GM21423 (cell line): ENCODE measurements at regions not wholly inside any gene's neighbourhood (a gene's known extent, or its start where the extent isn't known, plus 50 kb on each side); places are given as distances from the start of the nearest gene placed in this dataset.
A peak's percentile ranks its signal among the peaks of the same experiment; 100 is the strongest.

ENCODE experiments used
- ATAC-seq: cut with Tn5 transposase; IDR thresholded peaks from one replicate; pipeline ENCODE4 v1.9.1; 2021; ENCODE audit warnings: mild to moderate bottlenecking, moderate library complexity; ENCODE audit not compliant: unreplicated experiment

DNA sequence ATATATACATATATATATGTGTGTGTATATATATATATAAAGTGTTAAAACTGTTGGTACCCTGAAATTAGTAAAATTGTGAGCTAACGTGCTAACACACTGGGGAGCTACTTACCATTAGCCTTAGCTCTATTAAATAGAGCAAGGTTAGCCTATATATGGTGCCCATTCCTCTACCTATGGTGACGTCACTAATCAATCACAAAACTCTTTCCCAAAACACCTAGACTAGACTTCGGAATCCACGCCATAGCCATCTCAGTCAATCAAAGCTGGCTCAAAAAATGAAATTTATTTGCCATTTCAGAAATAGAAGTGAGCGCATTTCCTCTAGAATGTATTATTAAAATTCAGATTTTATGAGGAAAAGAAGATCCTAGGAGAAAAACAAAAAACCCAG, 229.0 kb upstream of the TENM3 start:
- no peak for ATAC-seq

GRCh38 chr4:182015014-182015413, 228.2 kb upstream of the TENM3 start:
- no peak for ATAC-seq

- ATAC-seq = no peak
Measured at GRCh38 chr4:182015893-182016292, 227.3 kb upstream of the TENM3 start.

DNA sequence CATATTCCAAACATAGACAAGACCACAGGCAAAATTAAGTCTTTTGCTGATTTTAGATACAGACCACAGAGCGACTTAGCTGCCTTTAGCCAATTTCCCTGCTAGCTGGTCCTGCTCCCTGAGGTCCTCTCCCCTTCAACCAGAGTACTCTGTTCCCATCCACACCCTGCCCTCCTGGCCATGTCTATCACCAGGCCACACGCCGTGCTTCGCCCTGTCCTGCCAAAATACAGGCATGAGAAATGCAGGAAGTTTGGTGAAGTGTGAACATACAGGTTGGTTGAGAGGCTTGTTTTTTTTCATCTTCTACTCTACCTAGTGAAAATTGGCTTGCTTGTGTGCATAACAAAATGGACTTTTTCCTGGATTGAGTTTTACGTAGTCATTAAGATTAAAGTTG, 226.2 kb upstream of the TENM3 start:
- ATAC-seq = no peak

DNA sequence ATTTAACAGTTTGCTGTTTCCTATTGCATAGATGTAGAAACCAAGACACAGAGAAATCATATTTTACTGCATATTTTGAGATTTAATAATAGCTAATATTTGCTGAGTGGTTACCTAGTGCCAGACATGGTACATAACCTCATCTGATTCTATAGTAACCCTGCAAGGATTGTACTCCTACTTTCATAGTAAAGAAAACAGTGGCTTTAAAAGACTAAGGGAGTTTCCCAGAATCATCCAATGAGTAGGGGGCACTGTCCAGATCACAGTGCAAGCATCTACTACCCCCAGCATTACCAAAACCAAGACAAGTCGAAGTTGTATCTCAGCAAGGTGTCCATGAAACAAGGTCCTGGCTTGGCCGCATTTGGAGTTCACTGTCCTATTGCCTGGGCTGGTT, 224.5 kb upstream of the TENM3 start:
- peak; percentile 33 for ATAC-seq

- ATAC-seq = peak; percentile 91
Measured at GRCh38 chr4:182019148-182019652, 224.0 kb upstream of the TENM3 start.

GRCh38 chr4:182022909-182023308, 220.3 kb upstream of the TENM3 start:
- no peak for ATAC-seq

GRCh38 chr4:182023469-182023868, 219.7 kb upstream of the TENM3 start:
- ATAC-seq = no peak

- ATAC-seq = no peak
Measured at GRCh38 chr4:182042945-182043344, 200.3 kb upstream of the TENM3 start.

GRCh38 chr4:182048871-182049270, 194.3 kb upstream of the TENM3 start:
- no peak for ATAC-seq

GRCh38 chr4:182056866-182057265, 186.3 kb upstream of the TENM3 start:
- ATAC-seq = no peak

GRCh38 chr4:182062458-182062857, 180.7 kb upstream of the TENM3 start:
- ATAC-seq = no peak

DNA sequence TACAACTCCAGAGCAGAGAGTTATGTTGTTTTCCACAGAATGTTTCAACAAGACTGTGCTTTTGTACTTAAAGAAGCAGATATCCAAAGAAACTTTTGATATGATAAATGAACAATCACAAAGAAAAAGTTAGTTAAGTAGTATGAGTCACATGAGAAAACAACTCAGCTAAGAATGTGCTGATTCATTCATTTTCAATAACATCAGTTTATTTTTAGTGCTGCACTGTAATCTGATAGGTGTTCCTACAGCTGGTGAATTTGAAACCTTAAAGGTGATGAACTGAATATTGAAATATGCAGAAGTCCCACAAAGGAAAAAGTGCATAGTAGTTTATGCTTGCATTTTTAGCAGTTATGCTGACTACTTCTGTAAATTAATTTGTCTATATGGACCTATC, 180.3 kb upstream of the TENM3 start:
- ATAC-seq = no peak

GRCh38 chr4:182063651-182064050, 179.6 kb upstream of the TENM3 start:
- no peak for ATAC-seq

- no peak for ATAC-seq
Measured at GRCh38 chr4:182065255-182065654, 177.9 kb upstream of the TENM3 start.

- ATAC-seq = no peak
Measured at GRCh38 chr4:182066037-182066436, 177.2 kb upstream of the TENM3 start.

GRCh38 chr4:182067828-182068227, 175.4 kb upstream of the TENM3 start:
- ATAC-seq = no peak

DNA sequence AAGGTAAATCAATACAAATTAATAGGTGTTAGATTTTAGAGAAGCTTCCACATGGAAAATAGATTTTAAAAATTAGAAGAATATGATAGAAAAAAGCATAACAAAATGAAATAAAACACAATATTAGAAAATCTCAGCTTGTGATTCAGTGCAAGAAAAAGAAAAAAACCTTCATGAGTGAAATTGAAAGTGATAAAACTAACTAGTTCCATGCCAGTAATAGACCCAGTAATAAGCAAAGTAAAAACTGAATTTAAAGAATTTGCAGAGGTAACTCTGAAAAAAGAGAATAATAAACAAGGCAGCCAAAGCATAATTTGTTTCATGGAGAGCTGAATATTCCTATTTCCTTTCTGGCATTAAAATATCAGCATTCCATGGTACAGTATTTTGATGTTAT, 174.3 kb upstream of the TENM3 start:
- no peak for ATAC-seq

DNA sequence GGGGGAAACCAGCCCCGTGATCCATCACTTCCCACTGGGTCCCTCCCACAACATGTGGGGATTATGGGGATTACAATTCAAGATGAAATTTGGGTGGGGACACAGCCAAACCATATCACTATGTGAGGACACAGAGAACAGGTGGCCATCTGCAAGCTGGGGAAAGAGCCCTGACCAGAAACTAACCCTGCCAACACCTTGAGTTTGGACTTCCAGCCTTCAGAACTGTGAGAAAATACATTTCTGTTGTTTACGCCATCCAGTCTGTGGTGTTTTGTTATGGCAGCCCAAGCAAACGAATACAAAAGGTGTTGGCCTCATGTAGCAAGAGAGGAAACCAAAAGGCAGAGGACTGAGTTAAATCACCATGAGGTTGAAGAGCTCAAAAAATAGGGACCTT, 169.9 kb upstream of the TENM3 start:
- no peak for ATAC-seq

DNA sequence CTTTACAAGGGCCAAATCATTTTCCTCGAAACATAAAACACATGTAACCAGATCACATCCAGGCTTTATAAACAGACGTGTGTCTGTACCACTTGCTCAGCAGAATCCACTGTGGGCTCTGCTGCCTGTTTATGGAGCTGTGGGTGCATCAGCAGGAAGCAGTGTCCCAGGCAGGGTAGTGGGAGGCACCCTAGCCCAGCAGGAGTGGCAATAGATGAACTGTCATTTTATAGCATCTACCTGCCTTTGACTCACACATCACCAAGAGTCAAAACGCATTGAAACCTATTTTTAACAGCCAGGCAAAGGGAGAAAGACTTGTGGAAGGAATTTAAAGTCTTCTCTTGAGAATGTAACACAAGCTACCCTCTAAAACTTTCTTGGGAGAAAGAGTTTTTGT, 169.1 kb upstream of the TENM3 start:
- ATAC-seq = no peak

GRCh38 chr4:182074810-182075209, 168.4 kb upstream of the TENM3 start:
- no peak for ATAC-seq

GRCh38 chr4:182082910-182083309, 160.3 kb upstream of the TENM3 start:
- ATAC-seq = no peak

GRCh38 chr4:182083671-182084410, 159.4 kb upstream of the TENM3 start:
- no peak for ATAC-seq
